Posterior cingulate gyrus (tissue), 11 donors: ENCODE measurements at regions not wholly inside any gene's neighbourhood (a gene's known extent, or its start where the extent isn't known, plus 50 kb on each side); places are given as distances from the start of the nearest gene placed in this dataset.
"Not testable (repeated sequence)": the region's sequence is repeated elsewhere in the genome, so short reads cannot be mapped to it uniquely, and the experiment has no call there.

Source experiments
- DNase-seq, 10 donors: peaks; one replicate each; pipeline versions ENCODE4 v3.0.0 to v3.0.0-alpha.2; 2020 to 2021; ENCODE audit warnings: mixed read lengths in 3 of 10
- intact Hi-C: fragments of 100-400 bp; cut with DNase I; formaldehyde crosslinking; loops from one replicate; pipeline ENCODE4 v1.15.1; 2023

DNA sequence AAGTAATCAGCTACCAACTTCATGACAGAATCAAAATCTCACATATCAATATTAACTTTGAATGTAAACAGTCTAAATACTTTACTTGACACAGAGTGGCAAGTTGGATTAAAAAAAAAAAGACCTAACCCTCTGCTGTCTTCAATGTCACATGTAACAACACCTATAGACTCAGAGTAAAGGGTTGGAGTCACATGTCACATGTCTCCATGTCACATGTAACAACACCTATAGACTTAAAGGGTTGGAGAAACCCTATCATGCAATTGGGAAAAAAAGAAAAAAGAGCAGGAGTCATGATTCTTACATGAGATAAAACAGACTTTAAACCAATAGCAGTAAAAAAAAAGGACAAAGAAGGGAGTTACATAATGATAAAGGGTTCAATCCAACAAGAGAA lies 665.3 kb upstream of the LRRTM1 start:
- intact Hi-C loops: no loop called here
- no peak for DNase-seq

DNA sequence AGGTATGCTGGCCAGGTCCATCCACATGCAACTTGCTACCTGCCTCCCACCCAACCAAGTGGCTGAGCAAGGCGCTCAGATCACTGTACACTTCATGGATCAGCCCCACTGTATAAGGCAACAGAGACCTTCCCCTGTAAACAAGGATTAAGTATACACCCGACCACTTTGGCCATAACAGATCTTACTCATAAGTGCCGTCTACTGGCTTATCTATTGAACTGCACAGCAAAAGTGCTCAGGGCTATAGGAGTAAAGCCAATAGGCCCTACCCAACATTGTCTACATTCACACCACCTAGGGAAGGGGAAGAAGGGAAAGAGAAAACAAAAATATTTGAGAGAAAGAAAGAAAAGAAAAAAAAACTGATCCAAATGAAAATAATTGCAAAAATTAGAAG lies 663.9 kb upstream of the LRRTM1 start:
- no peak for DNase-seq
- intact Hi-C loops: no loop called here

DNA sequence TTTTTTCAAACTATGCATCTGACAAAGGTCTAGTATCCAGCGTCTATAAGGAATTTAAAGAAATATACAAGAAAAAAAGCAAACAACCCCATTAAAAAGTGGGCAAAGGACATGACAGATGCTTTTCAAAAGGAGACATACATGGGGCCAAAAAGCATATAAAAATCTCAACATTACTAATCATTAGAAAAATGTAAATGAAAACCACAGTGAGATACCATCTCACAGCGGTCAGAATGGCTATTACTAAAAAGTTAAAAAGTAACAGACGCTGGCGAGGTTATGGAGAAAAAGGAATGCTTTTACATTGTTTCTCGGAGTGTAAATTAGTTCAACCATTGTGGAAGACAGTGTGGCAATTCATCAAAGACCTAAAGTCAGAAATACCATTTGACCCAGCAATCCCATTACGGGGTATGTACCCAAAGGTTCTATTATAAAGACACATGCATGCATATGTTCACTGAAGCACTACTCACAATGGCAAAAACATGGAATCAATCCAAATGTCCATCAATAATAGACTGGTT lies 643.1 kb upstream of the LRRTM1 start:
- DNase-seq: no peak
- intact Hi-C loops: no loop called here

DNA sequence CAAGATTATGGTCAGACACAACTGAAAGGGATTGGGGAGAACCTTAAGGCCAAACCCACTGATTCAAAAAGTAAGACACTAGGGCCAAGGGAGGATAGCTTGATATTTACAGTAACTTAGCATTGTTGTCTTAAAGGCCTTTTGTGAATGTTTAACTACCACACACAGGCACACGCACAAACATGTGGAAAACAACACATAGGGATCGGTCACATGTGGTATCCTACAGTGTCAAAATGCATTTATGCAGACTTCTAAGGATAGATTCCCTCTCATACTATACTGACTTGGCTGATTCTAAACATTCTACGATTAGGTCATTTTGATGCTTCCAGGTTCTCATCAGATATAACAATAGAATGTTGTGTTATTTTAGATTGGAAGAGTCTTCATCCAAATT lies 638.9 kb upstream of the LRRTM1 start:
- DNase-seq: no peak
- intact Hi-C loops: no loop called here

DNA sequence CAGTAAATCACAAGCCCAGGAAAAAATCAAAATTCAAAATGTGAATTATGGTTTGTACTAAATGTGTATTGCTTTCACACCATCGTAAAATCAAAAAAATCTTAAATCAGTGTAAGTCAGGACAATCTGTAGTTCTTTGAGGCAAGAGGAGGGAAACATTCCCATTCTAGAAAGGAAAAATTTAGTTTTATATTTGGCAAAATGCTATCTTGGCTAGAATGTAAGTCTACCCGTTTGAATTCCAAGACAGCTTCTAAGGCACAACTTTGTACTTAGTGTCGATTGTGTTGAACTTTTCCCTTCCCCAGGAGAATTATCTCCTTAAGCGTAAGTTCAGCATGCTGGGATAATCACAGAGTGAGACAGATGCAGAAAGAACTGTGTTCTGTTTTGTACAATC lies 638.2 kb upstream of the LRRTM1 start:
- intact Hi-C loops: no loop called here
- DNase-seq: no peak

DNA sequence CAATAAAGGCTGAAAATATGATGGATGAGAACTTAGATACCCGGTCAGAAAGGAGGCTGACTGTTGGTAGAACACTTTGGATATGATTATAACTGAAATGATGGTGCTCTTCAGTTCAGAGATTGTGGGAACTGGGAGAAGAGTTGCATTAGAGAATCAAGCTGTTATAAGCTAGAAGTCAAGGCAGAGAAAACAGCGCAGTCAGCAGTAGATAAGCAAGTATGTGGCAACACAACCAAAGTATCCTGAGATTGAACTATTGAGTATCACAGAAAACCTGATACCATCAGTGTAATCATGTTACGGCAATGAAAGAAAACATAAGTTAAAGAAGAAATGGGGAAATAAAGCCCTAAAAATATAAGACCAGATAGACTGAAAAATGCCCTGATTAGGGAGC lies 633.9 kb upstream of the LRRTM1 start:
- intact Hi-C loops: no loop called here
- no peak for DNase-seq

DNA sequence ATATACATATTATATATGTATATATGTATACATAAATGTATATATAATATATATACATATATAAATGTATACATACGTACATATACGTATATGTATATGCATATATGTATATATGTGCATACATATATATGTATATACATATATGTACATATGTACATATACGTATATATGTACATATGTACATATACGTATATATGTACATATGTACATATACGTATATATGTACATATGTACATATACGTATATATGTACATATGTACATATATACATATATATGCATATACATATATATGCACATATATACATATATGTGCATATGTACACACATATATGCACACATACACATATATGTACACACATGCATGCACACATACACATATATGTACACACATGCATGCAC lies 627.3 kb upstream of the LRRTM1 start:
- intact Hi-C loops, DNase-seq: not testable (repeated sequence)

DNA sequence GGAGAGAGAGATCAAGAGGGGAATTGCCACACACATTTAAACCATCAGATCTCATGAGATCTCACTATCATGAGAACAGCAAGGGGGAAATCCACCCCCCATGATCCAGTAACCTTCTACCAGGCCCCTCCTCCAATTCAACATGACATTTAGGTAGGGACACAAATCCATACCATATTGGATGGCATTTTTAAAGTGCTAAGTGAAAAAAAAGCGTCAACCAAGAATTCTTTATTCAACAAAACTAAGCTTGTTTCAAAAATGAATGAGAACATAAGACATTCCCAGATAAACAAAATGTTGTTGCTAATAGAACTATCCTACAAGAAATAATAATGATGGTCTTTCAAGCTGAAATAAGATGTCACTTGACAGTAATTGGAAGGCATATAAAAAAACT lies 626.2 kb upstream of the LRRTM1 start:
- intact Hi-C loops: no loop called here
- DNase-seq: no peak

DNA sequence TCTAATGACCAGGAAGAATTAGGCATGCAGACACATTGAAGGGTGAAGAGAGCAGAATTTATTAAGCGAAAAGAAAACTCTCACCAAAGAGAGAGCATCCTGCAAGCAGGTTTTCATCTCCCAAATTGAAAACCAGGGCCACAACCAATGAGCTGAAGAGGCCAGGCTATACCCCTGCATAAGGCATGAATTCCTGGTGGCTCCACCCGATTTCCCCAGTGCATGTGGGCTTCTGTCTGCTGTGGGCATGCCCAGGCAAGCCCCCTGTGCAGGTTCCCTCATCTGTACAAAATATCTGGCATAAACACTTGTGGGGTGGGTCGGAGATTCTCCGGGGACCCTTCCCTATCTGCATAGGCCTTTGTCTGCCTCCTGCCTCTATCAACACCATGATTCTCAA lies 621.6 kb upstream of the LRRTM1 start:
- intact Hi-C loops: no loop called here
- DNase-seq: no peak

DNA sequence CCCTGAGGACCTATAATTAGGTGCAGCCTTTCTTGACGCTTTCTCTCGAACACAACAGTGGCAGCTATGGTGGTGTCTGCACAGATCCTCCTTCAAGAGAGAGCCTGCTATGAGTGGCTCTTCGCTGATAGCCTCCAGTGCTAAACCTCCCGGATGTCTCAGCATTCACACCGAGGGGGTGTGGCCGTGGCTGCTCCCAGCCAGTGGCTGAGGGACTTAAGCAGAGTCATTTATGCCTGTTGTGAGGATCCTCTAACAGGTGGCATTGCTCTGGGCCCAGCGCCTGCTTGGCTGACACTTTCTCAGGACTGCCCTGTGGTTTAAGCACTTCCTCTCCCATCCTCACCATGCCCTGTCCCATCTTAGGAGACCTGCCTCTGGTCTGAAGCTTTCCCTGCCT lies 592.0 kb upstream of the LRRTM1 start:
- intact Hi-C loops: no loop called here
- DNase-seq: peak in 2 of 10 donors; percentile 49 to 59

DNA sequence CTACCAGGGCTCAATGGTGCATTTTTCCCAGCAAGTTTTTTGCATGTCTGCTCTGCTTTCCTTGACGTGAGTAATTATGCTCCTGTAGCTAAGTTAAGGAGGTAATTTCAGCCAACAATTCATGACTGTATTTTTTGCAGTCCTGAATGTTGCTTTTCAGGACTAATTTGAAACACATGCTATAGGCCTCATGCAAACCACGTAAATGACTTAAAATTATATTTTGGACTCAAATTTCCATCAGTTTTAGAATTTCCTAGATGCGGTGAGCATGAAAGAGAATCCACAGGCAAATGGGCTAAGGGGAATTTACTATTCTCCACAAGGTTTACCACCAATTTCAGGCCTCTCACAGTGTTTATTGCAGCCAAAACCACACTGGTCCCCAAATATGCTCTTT lies 589.9 kb upstream of the LRRTM1 start:
- intact Hi-C loops: no loop called here
- DNase-seq: no peak

DNA sequence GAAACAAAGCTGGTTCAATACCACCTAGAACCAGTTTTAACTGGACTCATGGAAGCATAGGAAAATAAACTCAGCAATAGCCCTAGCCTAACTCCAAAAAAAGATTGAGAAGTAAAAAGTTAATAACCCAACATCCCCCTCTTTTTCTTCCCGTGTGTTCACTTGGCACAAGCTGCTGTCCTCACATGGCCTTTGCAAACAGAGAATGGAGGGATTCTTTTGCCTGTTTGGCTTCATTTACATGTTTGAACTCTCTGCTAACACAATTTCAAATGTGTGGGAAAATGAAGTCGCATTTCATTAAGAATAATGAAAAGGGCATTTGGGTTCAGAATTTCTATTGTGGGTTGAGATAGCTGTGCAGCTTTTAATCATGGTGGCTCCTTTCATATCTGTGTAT lies 589.2 kb upstream of the LRRTM1 start:
- intact Hi-C loops: no loop called here
- DNase-seq: no peak

DNA sequence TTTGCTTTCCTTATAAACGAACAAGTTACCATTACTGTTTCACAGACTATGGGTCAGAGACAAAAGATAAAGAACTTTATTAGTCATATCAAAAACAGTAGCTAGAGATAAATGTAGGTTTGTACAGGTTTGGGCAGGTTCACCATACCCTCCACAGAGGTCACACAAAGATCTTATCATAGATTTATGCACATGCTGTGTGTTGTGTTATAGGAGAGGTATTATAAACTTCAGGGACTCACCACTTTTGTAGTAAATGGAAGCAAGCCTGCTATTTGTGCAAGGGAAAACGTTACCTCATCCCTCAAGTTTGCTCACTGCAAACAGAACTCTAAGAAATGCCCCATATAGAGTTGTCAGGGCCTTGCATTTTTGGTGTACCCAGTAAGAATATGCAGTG lies 584.5 kb upstream of the LRRTM1 start:
- intact Hi-C loops: no loop called here
- DNase-seq: no peak

DNA sequence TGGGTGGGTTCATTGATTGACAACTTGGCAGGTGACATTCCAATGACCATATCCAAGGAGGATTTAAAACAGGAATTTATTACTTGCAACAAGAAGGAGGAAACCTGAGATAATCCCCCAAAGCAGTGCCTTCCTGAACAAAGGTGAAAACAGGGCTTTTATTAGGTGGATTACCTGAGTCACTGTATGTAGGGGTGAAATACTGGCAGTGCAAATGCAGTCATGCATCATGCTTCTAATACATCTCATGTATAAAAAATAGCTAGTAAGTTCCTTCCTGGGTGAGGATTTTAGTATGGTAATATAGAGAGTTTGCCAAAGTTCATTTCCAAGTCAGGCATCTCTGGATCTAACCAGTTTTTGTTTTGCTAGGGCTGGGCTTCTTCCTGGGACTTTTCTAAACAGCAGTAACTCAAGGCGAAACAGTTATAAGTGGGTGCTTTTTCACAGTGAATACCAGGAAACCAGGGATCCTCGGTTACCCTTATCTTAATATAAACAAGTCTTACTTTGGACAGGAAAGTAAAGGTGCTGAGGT lies 583.4 kb upstream of the LRRTM1 start:
- no peak for DNase-seq
- intact Hi-C loops: no loop called here

DNA sequence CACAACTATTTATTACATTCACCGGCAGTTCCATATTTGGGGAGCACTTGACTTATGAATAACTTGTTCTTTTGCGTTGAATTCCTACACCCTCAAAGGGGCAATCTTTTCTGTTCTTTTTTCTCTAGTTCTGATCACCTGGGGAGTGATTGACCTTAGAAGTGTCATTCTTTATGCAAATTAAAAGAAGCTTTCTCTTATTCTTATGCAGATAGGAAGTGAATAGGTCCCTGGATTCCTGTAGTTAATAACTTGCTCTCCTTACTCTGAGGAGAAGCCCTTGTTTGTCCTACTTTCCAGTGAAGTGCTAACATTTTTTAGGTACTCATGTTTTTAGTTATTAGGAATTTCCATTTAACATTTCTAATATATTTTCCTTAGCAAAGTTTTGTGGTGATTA lies 569.8 kb upstream of the LRRTM1 start:
- intact Hi-C loops: no loop called here
- DNase-seq: no peak

DNA sequence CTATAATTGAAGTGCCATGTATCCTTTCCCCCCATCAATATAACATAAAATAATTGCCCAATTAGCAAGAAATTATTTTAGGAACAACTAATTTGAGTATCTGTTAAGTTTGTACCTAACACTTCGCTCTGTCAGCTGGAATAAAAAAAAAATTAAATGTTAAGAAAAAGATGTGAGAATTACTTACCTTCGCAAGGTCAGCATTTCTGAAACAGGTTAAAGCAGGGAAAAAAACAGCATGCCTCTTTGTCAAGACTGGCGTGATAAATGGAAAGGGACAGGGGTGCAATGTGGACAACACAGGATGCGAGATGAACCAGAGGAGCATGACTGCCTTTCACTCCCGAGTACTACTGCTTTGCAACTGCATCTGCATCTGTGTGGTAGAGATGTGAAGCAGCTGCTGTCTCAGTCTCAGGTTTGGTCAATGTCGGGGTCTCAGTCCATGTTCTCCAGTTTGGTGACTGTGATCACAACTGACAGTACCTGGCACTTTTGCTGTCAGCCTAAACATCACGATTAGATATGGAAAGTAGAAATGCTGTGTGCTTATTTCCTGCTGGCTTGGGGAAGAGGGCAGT lies 565.4 kb upstream of the LRRTM1 start:
- intact Hi-C loops: no loop called here
- no peak for DNase-seq

DNA sequence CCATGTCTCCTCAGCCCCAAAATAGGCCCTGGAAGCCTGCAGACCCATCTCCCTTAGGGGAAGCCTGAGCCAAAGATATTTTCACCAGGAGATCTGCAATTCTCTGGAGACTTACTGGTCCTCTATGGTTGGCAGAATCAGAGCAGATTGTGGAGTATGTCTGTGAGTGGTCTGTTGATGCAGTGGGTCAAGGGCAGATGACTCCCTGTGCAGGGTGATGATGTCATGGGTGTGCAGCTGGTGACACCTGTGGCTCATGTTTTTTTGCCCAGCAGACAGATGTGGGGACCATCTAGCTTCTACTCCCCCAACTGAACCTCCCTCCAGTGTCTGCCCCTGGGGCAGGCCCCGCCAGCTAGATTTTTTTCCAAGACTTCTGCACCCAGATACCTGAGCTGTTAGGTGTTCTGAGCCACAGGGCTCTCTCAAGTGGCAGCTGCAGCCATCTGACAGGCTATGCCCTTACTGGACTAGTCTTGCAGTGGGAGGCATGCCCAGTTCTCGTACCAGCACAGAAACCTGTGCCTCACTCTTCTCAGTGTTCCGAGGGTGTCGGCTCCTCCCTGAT lies 558.7 kb upstream of the LRRTM1 start:
- peak in 1 of 10 donors; percentile 59 for DNase-seq
- intact Hi-C loops: no loop called here

DNA sequence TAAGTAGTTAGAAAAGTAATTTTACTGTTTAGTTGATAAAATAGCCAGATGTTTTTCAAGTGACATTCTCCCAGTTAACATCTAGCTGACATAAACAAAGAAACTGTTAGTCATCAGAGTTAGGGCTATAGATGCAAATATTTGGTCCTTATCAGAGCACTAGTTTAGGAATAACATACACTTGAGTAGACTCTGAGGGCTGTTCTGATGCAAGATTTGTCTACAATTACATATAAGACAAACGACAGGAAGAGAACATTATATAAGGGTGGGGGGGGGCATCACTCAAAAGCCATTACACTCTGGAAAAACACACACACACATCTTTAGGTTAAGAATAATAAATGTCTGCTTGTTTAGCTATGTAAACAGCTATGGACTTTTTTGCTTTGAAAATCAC lies 554.4 kb upstream of the LRRTM1 start:
- intact Hi-C loops: no loop called here
- DNase-seq: no peak

DNA sequence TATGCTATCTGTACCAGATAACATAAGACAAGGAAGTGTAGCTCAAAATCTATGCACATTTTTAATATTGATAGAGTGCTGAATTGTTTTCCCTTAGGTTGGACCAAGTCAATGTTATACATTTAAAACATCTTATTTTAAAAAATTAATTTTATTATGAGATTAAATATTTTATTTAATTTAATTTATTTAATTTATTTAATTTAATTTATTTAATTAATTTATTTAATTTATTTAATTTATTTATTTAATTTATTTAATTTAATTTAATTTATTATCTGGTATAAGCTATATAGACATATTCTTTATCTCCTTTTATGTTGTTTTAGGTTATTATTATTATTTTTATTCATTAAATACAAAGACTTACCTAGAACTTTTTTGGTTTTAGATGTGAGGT lies 551.7 kb upstream of the LRRTM1 start:
- DNase-seq: no peak
- intact Hi-C loops: no loop called here

DNA sequence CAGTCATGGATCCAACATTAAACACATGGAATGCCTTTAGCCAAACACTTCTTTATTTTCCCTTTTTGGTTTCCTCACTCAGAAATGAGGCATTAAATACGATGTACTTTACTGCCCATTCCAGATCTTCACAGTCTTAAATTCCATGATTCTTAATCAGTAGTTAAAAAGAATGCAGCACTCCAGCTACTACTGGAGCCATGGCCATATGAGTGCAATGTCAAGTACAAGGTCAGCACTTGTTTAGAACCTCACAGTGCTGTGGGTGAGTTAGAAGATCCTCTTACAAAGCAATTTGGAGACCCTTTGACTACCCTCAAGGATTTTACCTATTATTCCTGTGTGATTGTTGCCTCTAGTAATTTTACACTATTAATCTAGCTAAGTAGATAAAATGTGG lies 550.3 kb upstream of the LRRTM1 start:
- no peak for DNase-seq
- intact Hi-C loops: no loop called here

DNA sequence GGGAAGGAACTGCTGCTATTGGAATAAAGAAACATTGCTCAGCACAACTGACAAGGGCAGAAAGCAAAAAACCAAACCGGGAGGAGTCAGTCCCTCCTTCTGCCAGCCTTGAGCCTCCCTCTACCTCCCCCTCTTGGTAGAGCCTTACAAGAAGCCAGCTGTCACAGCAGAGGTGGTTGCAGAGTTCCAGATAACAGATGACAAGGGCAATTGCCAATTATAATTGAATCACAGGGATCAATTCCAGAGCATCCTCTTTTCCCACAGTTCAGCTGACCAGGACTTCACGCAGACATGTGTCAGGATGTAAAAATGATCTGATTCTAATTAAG lies 548.2 kb upstream of the LRRTM1 start:
- DNase-seq: peak in 1 of 10 donors; percentile 30
- intact Hi-C loops: no loop called here

DNA sequence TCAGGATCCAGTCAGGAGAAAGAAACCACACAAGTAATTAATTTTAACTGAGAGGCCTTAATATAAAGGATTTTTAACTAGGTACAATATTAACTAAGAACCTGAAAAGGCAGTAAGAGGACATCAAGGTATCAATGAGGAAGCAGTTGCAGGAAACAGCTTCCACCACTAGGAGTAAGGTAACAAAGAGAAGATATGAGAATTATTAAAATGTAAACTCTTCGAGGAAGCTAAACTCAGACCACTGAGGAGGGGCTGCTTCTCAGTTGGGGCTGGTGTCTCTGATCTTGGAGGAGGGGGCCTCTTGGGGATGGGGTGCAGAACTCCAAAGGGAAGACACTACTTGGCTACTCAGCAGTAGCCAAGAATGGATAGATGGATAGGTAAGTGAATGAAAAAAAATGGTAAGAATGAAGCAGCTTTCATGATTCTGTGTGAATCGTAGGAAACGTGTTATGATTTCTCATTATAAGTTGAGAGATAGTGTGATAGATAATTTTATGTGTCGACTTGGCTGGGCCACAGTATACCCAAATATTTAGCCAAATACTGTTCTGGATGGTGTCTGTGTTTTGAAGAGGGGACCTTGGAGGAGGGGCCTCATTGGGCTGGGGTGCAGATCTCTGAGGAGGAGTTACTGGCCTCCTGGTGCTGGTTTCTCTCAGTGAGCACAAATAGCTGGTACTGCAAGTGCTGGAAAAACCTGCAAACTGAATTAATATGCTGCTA lies 547.7 kb upstream of the LRRTM1 start:
- no peak for DNase-seq
- intact Hi-C loops: no loop called here
